Loucy (cell line): ENCODE measurements at regions not wholly inside any gene's neighbourhood (a gene's known extent, or its start where the extent isn't known, plus 50 kb on each side); places are given as distances from the start of the nearest gene placed in this dataset.

ENCODE experiments used
- EZH2phosphoT487 ChIP-seq: fragments of 200-600 bp; IDR thresholded peaks from 2 replicates; pipeline ENCODE4 v1.6.1; 2018; ENCODE audit warnings: antibody characterized with exemption, mild to moderate bottlenecking, moderate library complexity, borderline replicate concordance
- TF ChIP-seq, protein P1 (sequence below): fragments of 200-600 bp; sonication (generic); conservative IDR thresholded peaks from 2 replicates; pipeline ENCODE4 v1.5.1; 2014; ENCODE audit warnings: mild to moderate bottlenecking, antibody characterized with exemption, low read length

DNA sequence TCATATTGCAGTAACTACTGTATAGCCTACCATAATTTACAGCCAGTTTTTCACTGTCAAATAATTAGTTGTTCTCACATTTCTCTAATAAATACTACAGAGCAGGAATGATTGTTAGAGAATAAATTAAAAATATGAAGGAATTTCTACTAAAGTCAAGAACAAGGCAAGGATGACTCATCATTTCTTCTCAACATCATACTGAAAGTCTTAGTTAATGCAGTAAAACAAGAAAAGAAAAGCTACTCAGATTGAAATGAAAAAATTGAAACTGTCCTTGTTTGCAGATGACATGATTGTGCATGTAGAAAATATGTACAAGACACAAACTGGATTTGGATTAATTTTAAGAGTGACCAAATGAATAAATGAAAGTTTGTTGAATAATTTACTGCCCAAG lies 608.2 kb downstream of the NSUN3 start:
- TF ChIP-seq, protein P1, sequence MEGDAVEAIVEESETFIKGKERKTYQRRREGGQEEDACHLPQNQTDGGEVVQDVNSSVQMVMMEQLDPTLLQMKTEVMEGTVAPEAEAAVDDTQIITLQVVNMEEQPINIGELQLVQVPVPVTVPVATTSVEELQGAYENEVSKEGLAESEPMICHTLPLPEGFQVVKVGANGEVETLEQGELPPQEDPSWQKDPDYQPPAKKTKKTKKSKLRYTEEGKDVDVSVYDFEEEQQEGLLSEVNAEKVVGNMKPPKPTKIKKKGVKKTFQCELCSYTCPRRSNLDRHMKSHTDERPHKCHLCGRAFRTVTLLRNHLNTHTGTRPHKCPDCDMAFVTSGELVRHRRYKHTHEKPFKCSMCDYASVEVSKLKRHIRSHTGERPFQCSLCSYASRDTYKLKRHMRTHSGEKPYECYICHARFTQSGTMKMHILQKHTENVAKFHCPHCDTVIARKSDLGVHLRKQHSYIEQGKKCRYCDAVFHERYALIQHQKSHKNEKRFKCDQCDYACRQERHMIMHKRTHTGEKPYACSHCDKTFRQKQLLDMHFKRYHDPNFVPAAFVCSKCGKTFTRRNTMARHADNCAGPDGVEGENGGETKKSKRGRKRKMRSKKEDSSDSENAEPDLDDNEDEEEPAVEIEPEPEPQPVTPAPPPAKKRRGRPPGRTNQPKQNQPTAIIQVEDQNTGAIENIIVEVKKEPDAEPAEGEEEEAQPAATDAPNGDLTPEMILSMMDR, result no peak
- TF ChIP-seq EZH2phosphoT487, result no peak
